HCT116 (cell line): ENCODE measurements at regions not wholly inside any gene's neighbourhood (a gene's known extent, or its start where the extent isn't known, plus 50 kb on each side); places are given as distances from the start of the nearest gene placed in this dataset.

Experiments used
- ATF3 ChIP-seq: IDR thresholded peaks from 2 replicates; pipeline ENCODE4 v1.6.1; 2012
- CEBPB ChIP-seq: IDR thresholded peaks from 2 replicates; pipeline ENCODE4 v1.6.1; 2012; ENCODE audit warnings: low read depth
- CTCF ChIP-seq, 3 experiments: fragments of 200-600 bp in 1 of 3; sonication (generic) in 1 of 3; IDR thresholded peaks in 2 of 3; conservative IDR thresholded peaks in 1 of 3; 2 replicates each; pipeline ENCODE4 v1.5.1; 2012 to 2017; ENCODE audit warnings: low read depth in 2 of 3, low read length in 2 of 3, antibody characterized with exemption in 1 of 3, borderline replicate concordance in 1 of 3, control low read depth in 1 of 3, mild to moderate bottlenecking in 1 of 3, mixed read lengths in 1 of 3, mixed run types in 1 of 3, moderate library complexity in 1 of 3; ENCODE audit not compliant: insufficient read depth in 1 of 3
- EZH2 ChIP-seq: fragments of 200-600 bp; sonication (generic); IDR thresholded peaks from 2 replicates; pipeline ENCODE4 v1.6.1; 2017; ENCODE audit warnings: antibody characterized with exemption, mixed run types
- RAD21 ChIP-seq: IDR thresholded peaks from 2 replicates; pipeline ENCODE4 v1.6.1; 2012; ENCODE audit warnings: low read depth, mild to moderate bottlenecking
- SP1 ChIP-seq: IDR thresholded peaks from 2 replicates; pipeline ENCODE4 v1.6.1; 2012; ENCODE audit warnings: low read depth
- YY1 ChIP-seq: IDR thresholded peaks from 2 replicates; pipeline ENCODE4 v1.6.1; 2011; ENCODE audit warnings: low read length, low read depth, moderate library complexity, mild to moderate bottlenecking; ENCODE audit not compliant: insufficient replicate concordance; ENCODE audit errors: extremely low read depth

GRCh38 chr9:12963537-12963936, 188.7 kb downstream of the LURAP1L start:
- TF ChIP-seq YY1: no peak
- TF ChIP-seq CTCF (IDR thresholded peaks at IDR 0.05 in 2 of 3, conservative IDR thresholded peaks at IDR 0.05 in 1 of 3; ENCODE audit: borderline replicate concordance in 1 of 3, insufficient read depth in 1 of 3, low read depth in 2 of 3, low read length in 2 of 3): no peak
- TF ChIP-seq EZH2: no peak
- no peak for TF ChIP-seq ATF3
- TF ChIP-seq RAD21: no peak
- no peak for TF ChIP-seq CEBPB
- TF ChIP-seq SP1: no peak
